ENCODE measurements at regions not wholly inside any gene's neighbourhood (a gene's known extent, or its start where the extent isn't known, plus 50 kb on each side); places are given as distances from the start of the nearest gene placed in this dataset.

- no peak for TF ChIP-seq ZC3H4 (CRISPR knock-in tag; IDR thresholded peaks at IDR 0.05; ENCODE audit: borderline replicate concordance)
- TF ChIP-seq GATAD2B (IDR thresholded peaks at IDR 0.05; ENCODE audit: borderline replicate concordance) = no peak
These were observed 296.7 kb upstream of the FGF13 start for GRCh38 chrX:139008185-139008584.
